ENCODE measurements at regions not wholly inside any gene's neighbourhood (a gene's known extent, or its start where the extent isn't known, plus 50 kb on each side); places are given as distances from the start of the nearest gene placed in this dataset.

GRCh38 chr5:174293006-174293405 lies 247.5 kb downstream of the NSG2 start:
- DNase-seq = no peak

- no peak for DNase-seq
These were observed 248.0 kb downstream of the NSG2 start for GRCh38 chr5:174293481-174293880.

GRCh38 chr5:174294891-174295620 lies 249.6 kb downstream of the NSG2 start:
- no peak for DNase-seq

- no peak for DNase-seq
These were observed 250.4 kb downstream of the NSG2 start for GRCh38 chr5:174295702-174296436.

- no peak for DNase-seq
These were observed 254.8 kb downstream of the NSG2 start for GRCh38 chr5:174300118-174300940.

- DNase-seq = no peak
These were observed 255.6 kb downstream of the NSG2 start for GRCh38 chr5:174300941-174301761.

- no peak for DNase-seq
These were observed 256.5 kb downstream of the NSG2 start for GRCh38 chr5:174301848-174302625.

GRCh38 chr5:174303035-174303434 lies 257.5 kb downstream of the NSG2 start:
- no peak for DNase-seq

- DNase-seq = no peak
These were observed 258.0 kb downstream of the NSG2 start for GRCh38 chr5:174303437-174304045.

GRCh38 chr5:174305241-174305681 lies 259.8 kb downstream of the NSG2 start:
- DNase-seq = no peak

GRCh38 chr5:174306345-174307030 lies 261.0 kb downstream of the NSG2 start:
- DNase-seq = no peak

GRCh38 chr5:174307031-174307408 lies 261.5 kb downstream of the NSG2 start:
- no peak for DNase-seq

GRCh38 chr5:174307656-174308271 lies 262.3 kb downstream of the NSG2 start:
- no peak for DNase-seq

GRCh38 chr5:174309131-174309795 lies 263.8 kb downstream of the NSG2 start:
- DNase-seq = no peak

- no peak for DNase-seq
These were observed 264.7 kb downstream of the NSG2 start for GRCh38 chr5:174310243-174310642.

GRCh38 chr5:174310706-174311105 lies 265.2 kb downstream of the NSG2 start:
- DNase-seq = no peak

- DNase-seq = no peak
These were observed 265.6 kb downstream of the NSG2 start for GRCh38 chr5:174311121-174311520.

GRCh38 chr5:174311531-174312269 lies 266.2 kb downstream of the NSG2 start:
- DNase-seq = peak; percentile 66 to 75

- no peak for DNase-seq
These were observed 266.7 kb downstream of the NSG2 start for GRCh38 chr5:174312270-174312617.

All from activated CD4-positive, alpha-beta T cell treated with anti-CD3 and anti-CD28 coated beads, Interleukin-2, amount 50 U/mL, for 48 hours (primary cell).